Stimulated activated CD8-positive, alpha-beta memory T cell treated with anti-CD3 and anti-CD28 coated beads, Interleukin-2, amount 100 ng/mL, for 48 hours (primary cell): ENCODE measurements at regions not wholly inside any gene's neighbourhood (a gene's known extent, or its start where the extent isn't known, plus 50 kb on each side); places are given as distances from the start of the nearest gene placed in this dataset.

ENCODE experiments used
- DNase-seq, 2 donors: peaks; one replicate each; pipeline ENCODE4 v3.0.0-alpha.2; 2020; ENCODE audit warnings: low read depth in 2 of 2

GRCh38 chr10:126783806-126784557, 113.5 kb upstream of the C10orf90 start:
- DNase-seq: no peak

- DNase-seq: no peak
These were observed 116.7 kb upstream of the C10orf90 start for GRCh38 chr10:126787201-126787600.

GRCh38 chr10:126795318-126795717, 109.9 kb upstream of the DOCK1 start:
- no peak for DNase-seq

- no peak for DNase-seq
These were observed 106.6 kb upstream of the DOCK1 start for GRCh38 chr10:126798649-126799048.

GRCh38 chr10:126803394-126803793, 101.8 kb upstream of the DOCK1 start:
- no peak for DNase-seq

- DNase-seq: no peak
These were observed 100.8 kb upstream of the DOCK1 start for GRCh38 chr10:126804396-126804795.

GRCh38 chr10:126806498-126806897, 98.7 kb upstream of the DOCK1 start:
- DNase-seq: no peak

- DNase-seq: no peak
These were observed 98.1 kb upstream of the DOCK1 start for GRCh38 chr10:126806991-126807702.

- DNase-seq: no peak
These were observed 97.1 kb upstream of the DOCK1 start for GRCh38 chr10:126808103-126808502.

- DNase-seq: no peak
These were observed 91.8 kb upstream of the DOCK1 start for GRCh38 chr10:126813432-126813831.

GRCh38 chr10:126833542-126833941, 71.7 kb upstream of the DOCK1 start:
- DNase-seq: no peak

GRCh38 chr10:126836009-126836408, 69.2 kb upstream of the DOCK1 start:
- DNase-seq: no peak

GRCh38 chr10:126838316-126838715, 66.9 kb upstream of the DOCK1 start:
- no peak for DNase-seq

- no peak for DNase-seq
These were observed 66.0 kb upstream of the DOCK1 start for GRCh38 chr10:126839094-126839761.

GRCh38 chr10:126840576-126841135, 64.6 kb upstream of the DOCK1 start:
- DNase-seq: no peak

- no peak for DNase-seq
These were observed 63.8 kb upstream of the DOCK1 start for GRCh38 chr10:126841341-126841895.

GRCh38 chr10:126842356-126842755, 62.9 kb upstream of the DOCK1 start:
- no peak for DNase-seq

- no peak for DNase-seq
These were observed 62.4 kb upstream of the DOCK1 start for GRCh38 chr10:126842836-126843235.

GRCh38 chr10:126843299-126843934, 61.8 kb upstream of the DOCK1 start:
- DNase-seq: no peak

- DNase-seq: no peak
These were observed 60.8 kb upstream of the DOCK1 start for GRCh38 chr10:126844406-126844805.

- DNase-seq: no peak
These were observed 58.8 kb upstream of the DOCK1 start for GRCh38 chr10:126846469-126846868.

GRCh38 chr10:126846959-126847358, 58.3 kb upstream of the DOCK1 start:
- no peak for DNase-seq
